Stimulated activated CD4-positive, alpha-beta T cell treated with anti-CD3 and anti-CD28 coated beads, Interleukin-4, amount 100 ng/mL, for 4 hours (primary cell): ENCODE measurements at regions not wholly inside any gene's neighbourhood (a gene's known extent, or its start where the extent isn't known, plus 50 kb on each side); places are given as distances from the start of the nearest gene placed in this dataset.

Experiments
- DNase-seq, 2 experiments: peaks; one replicate each; pipeline ENCODE4 v3.0.0-alpha.2; 2020

- DNase-seq: no peak
Measured at GRCh38 chr2:173747035-173747434, 218.1 kb downstream of the SP3 start.

GRCh38 chr2:173749315-173749714 is 215.9 kb downstream of the SP3 start:
- DNase-seq: no peak

- no peak for DNase-seq
Measured at GRCh38 chr2:173750353-173750801, 214.8 kb downstream of the SP3 start.

GRCh38 chr2:173750831-173751230 is 214.3 kb downstream of the SP3 start:
- no peak for DNase-seq

GRCh38 chr2:173751245-173751975 is 213.8 kb downstream of the SP3 start:
- DNase-seq: no peak

GRCh38 chr2:173752152-173752551 is 213.0 kb downstream of the SP3 start:
- no peak for DNase-seq

GRCh38 chr2:173753441-173753840 is 211.7 kb downstream of the SP3 start:
- DNase-seq: no peak

- DNase-seq: no peak
Measured at GRCh38 chr2:173754165-173754564, 211.0 kb downstream of the SP3 start.

- no peak for DNase-seq
Measured at GRCh38 chr2:173754837-173755236, 210.3 kb downstream of the SP3 start.

GRCh38 chr2:173755798-173756197 is 209.4 kb downstream of the SP3 start:
- DNase-seq: no peak

- no peak for DNase-seq
Measured at GRCh38 chr2:173759959-173760358, 205.2 kb downstream of the SP3 start.

GRCh38 chr2:173760553-173760952 is 204.6 kb downstream of the SP3 start:
- DNase-seq: no peak

- no peak for DNase-seq
Measured at GRCh38 chr2:173761603-173762119, 203.5 kb downstream of the SP3 start.

- DNase-seq: no peak
Measured at GRCh38 chr2:173762221-173762620, 203.0 kb downstream of the SP3 start.

GRCh38 chr2:173762864-173763263 is 202.3 kb downstream of the SP3 start:
- DNase-seq: no peak

- no peak for DNase-seq
Measured at GRCh38 chr2:173763641-173764040, 201.5 kb downstream of the SP3 start.

- no peak for DNase-seq
Measured at GRCh38 chr2:173764094-173764493, 201.1 kb downstream of the SP3 start.

- no peak for DNase-seq
Measured at GRCh38 chr2:173766537-173767289, 198.5 kb downstream of the SP3 start.

GRCh38 chr2:173770947-173771678 is 194.1 kb downstream of the SP3 start:
- no peak for DNase-seq

- DNase-seq: no peak
Measured at GRCh38 chr2:173772205-173772604, 193.0 kb downstream of the SP3 start.

GRCh38 chr2:173773076-173773475 is 192.1 kb downstream of the SP3 start:
- DNase-seq: no peak

- no peak for DNase-seq
Measured at GRCh38 chr2:173775440-173775839, 189.7 kb downstream of the SP3 start.

GRCh38 chr2:173782681-173783080 is 182.5 kb downstream of the SP3 start:
- no peak for DNase-seq
